Neural crest cell (in vitro differentiated cells): ENCODE measurements at regions not wholly inside any gene's neighbourhood (a gene's known extent, or its start where the extent isn't known, plus 50 kb on each side); places are given as distances from the start of the nearest gene placed in this dataset.
"Not testable (repeated sequence)": the region's sequence is repeated elsewhere in the genome, so short reads cannot be mapped to it uniquely, and the experiment has no call there.

Source experiments
- DNase-seq: peaks from one replicate; pipeline ENCODE4 v3.0.0; 2021; ENCODE audit warnings: low read depth, mixed read lengths, low spot score
- H3K27ac Mint-ChIP-seq: one replicate; pipeline ENCODE4 v1.8.0; 2021; ENCODE audit warnings: mild to moderate bottlenecking, mixed read lengths; ENCODE audit not compliant: unreplicated experiment
- H3K27me3 Mint-ChIP-seq: 2 replicates; pipeline ENCODE4 v1.8.0; 2021; ENCODE audit warnings: low read depth, mild to moderate bottlenecking, mixed read lengths
- H3K36me3 Mint-ChIP-seq: 2 replicates; pipeline ENCODE4 v1.8.0; 2021; ENCODE audit warnings: low read depth, mild to moderate bottlenecking, mixed read lengths
- H3K4me1 Mint-ChIP-seq: 2 replicates; pipeline ENCODE4 v1.8.0; 2021; ENCODE audit warnings: mixed read lengths
- H3K4me3 Mint-ChIP-seq: one replicate; pipeline ENCODE4 v1.8.0; 2021; ENCODE audit warnings: mild to moderate bottlenecking, mixed read lengths
- H3K9me3 Mint-ChIP-seq: 2 replicates; pipeline ENCODE4 v1.8.0; 2021; ENCODE audit warnings: mixed read lengths
- CTCF ChIP-seq: fragments of 200-600 bp; sonication (generic); conservative IDR thresholded peaks from 2 replicates; pipeline ENCODE4 v1.5.0; 2021; ENCODE audit warnings: antibody characterized with exemption, mild to moderate bottlenecking

GRCh38 chr9:31912636-31913035, 471.8 kb upstream of the ACO1 start:
- no peak for TF ChIP-seq CTCF
- H3K36me3 Mint-ChIP-seq: no peaks in the 10 kb centered on the region

DNA sequence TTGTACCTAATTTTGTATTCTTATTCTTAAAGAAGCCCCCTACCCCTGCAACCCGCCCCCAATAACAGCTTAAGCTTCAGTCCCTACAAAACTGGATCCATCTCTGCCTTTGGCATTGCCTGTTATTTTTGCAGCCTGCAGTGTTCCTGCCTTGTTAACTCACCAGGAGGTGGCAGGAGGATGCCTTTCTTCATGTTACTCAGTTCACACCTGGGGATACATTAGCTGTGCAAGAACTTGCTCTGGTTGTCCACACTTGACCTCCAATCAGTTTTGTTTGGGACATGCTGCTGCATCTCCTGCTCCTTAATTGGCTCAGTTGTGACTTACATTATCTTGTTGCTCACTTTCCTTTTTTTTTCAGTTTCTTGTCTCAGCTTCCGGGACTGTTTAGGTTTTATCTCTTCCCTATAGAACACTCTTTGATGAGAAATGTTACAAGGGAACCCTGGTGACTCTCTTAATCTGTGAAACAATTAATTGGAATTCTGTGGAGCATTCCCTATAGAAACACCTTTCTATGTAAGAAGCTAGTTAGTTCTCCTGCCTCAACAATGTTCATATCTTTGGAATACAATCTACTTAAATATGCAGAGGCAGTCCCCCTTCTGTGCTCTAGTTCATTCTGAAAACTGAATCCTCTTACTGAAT, 467.7 kb upstream of the ACO1 start:
- no peak overlapping the region for H3K27ac Mint-ChIP-seq
- no peak for TF ChIP-seq CTCF
- no peaks in the 10 kb centered on the region for H3K9me3 Mint-ChIP-seq
- no peak overlapping the region for H3K4me3 Mint-ChIP-seq
- peaks cover 4% of the 10 kb centered on the region for H3K4me1 Mint-ChIP-seq
- H3K27me3 Mint-ChIP-seq: no peaks in the 10 kb centered on the region
- H3K36me3 Mint-ChIP-seq: no peaks in the 10 kb centered on the region
- no peak for DNase-seq

More at GRCh38 chr9:31912636-31913035, 471.8 kb upstream of the ACO1 start:
- no peak for DNase-seq
- Mint-ChIP-seq H3K9me3 (no peaks in the 10 kb centered on the region), H3K27me3 (no peaks in the 10 kb centered on the region), H3K4me1 (peaks cover 4% of the 10 kb centered on the region), H3K27ac (no peak overlapping the region), H3K4me3 (no peak overlapping the region)

DNA sequence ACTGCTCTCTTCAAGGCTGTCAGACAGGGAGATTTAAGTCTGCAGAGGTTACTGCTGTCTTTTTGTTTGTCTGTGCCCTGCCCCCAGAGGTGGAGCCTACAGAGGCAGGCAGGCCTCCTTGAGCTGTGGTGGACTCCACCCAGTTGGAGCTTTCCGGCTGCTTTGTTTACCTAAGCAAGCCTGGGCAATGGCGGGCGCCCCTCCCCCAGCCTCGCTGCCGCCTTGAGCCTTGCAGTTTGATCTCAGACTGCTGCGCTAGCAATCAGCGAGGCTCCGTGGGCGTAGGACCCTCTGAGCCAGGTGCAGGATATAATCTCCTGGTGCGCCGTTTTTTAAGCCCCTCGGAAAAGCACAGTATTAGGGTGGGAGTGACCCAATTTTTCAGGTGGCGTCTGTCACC, 446.7 kb upstream of the ACO1 start:
- DNase-seq, H3K36me3 Mint-ChIP-seq, H3K4me3 Mint-ChIP-seq, H3K27me3 Mint-ChIP-seq, H3K4me1 Mint-ChIP-seq, H3K9me3 Mint-ChIP-seq, H3K27ac Mint-ChIP-seq: not testable (repeated sequence)

GRCh38 chr9:31950756-31951155, 433.7 kb upstream of the ACO1 start:
- no peaks in the 10 kb centered on the region for H3K4me1 Mint-ChIP-seq
- no peak for TF ChIP-seq CTCF
- peaks cover 3% of the 10 kb centered on the region for H3K9me3 Mint-ChIP-seq
- no peak overlapping the region for H3K27ac Mint-ChIP-seq
- no peak overlapping the region for H3K4me3 Mint-ChIP-seq
- DNase-seq: no peak
- no peaks in the 10 kb centered on the region for H3K27me3 Mint-ChIP-seq
- H3K36me3 Mint-ChIP-seq: peaks cover 2% of the 10 kb centered on the region

DNA sequence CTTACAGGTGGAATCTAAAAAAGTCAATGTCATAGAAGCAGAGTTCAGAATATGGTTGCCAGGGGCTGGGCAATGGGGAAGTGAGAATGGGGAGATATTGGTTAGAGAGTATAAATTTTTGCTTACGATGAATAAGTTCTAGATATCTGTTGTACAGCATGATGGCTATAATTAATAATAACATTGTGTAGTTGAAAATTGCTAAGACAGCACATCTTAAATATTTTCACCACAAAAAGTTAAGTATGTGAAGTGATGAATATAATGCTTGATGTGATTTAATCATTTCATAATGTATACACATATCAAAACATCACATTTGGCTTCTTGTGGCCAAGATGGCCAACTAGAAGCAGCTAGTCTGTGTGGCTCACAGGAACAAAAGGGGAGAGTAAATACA, 425.9 kb upstream of the ACO1 start:
- H3K4me1 Mint-ChIP-seq: no peaks in the 10 kb centered on the region
- DNase-seq: no peak
- peaks cover 45% of the 10 kb centered on the region for H3K9me3 Mint-ChIP-seq
- no peak overlapping the region for H3K27ac Mint-ChIP-seq
- no peak for TF ChIP-seq CTCF
- H3K36me3 Mint-ChIP-seq: no peaks in the 10 kb centered on the region
- no peaks in the 10 kb centered on the region for H3K27me3 Mint-ChIP-seq
- no peak overlapping the region for H3K4me3 Mint-ChIP-seq

DNA sequence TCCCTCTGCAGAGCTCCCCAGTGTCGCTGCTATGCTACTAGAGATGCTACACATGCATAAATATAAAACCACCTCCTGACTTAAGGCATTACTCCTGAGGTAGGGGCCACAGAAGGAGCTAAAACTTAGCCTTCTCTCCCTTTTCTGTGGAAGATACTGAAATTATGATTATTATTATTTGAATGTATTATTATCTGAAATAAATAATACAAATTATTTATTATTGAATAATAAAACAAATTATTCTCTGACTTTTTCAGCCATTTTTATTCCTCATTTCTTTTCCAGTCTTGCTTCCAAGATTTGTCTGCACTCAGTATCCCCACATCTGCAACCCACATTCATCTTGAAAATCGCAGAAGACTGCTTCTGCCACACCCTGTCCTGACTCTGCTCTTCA, 414.9 kb upstream of the ACO1 start:
- no peak overlapping the region for H3K27ac Mint-ChIP-seq
- no peaks in the 10 kb centered on the region for H3K9me3 Mint-ChIP-seq
- no peak for DNase-seq
- no peaks in the 10 kb centered on the region for H3K4me1 Mint-ChIP-seq
- H3K36me3 Mint-ChIP-seq: no peaks in the 10 kb centered on the region
- no peak overlapping the region for H3K4me3 Mint-ChIP-seq
- H3K27me3 Mint-ChIP-seq: peaks cover 2% of the 10 kb centered on the region
- TF ChIP-seq CTCF: no peak
